Endodermal cell (in vitro differentiated cells): ENCODE measurements at regions not wholly inside any gene's neighbourhood (a gene's known extent, or its start where the extent isn't known, plus 50 kb on each side); places are given as distances from the start of the nearest gene placed in this dataset.
"Not testable (repeated sequence)": the region's sequence is repeated elsewhere in the genome, so short reads cannot be mapped to it uniquely, and the experiment has no call there.

Experiments
- DNase-seq: peaks from one replicate; pipeline ENCODE4 v3.0.0-alpha.2; 2017
- H3K27ac ChIP-seq: 2 replicates; pipeline ENCODE4 v1.5.1; 2013; ENCODE audit warnings: mild to moderate bottlenecking, low read depth, low read length, moderate library complexity
- H3K27me3 ChIP-seq: 2 replicates; pipeline ENCODE4 v1.6.1; 2013; ENCODE audit warnings: mild to moderate bottlenecking, low read length, moderate library complexity; ENCODE audit not compliant: insufficient read depth, control insufficient read depth, poor library complexity, severe bottlenecking
- H3K36me3 ChIP-seq: 2 replicates; pipeline ENCODE4 v1.7.0; 2013; ENCODE audit warnings: mild to moderate bottlenecking, low read length, moderate library complexity; ENCODE audit not compliant: control insufficient read depth, insufficient read depth
- H3K4me1 ChIP-seq: one replicate; pipeline ENCODE4 v1.7.0; 2013; ENCODE audit warnings: low read length; ENCODE audit not compliant: control insufficient read depth, insufficient read depth
- H3K4me3 ChIP-seq: 2 replicates; pipeline ENCODE4 v1.5.1; 2013; ENCODE audit warnings: mild to moderate bottlenecking, low read length, moderate library complexity
- H3K9ac ChIP-seq: 2 replicates; pipeline ENCODE4 v1.6.1; 2013; ENCODE audit warnings: mild to moderate bottlenecking, low read length, moderate library complexity; ENCODE audit not compliant: poor library complexity, severe bottlenecking; ENCODE audit errors: extremely low read depth
- H3K9me3 ChIP-seq: 2 replicates; pipeline ENCODE4 v1.6.1; 2013; ENCODE audit warnings: mild to moderate bottlenecking, low read length, moderate library complexity; ENCODE audit not compliant: control insufficient read depth
- H3K27ac Mint-ChIP-seq: 2 replicates; pipeline ENCODE4 v1.8.0; 2020; ENCODE audit warnings: mixed read lengths
- H3K27me3 Mint-ChIP-seq: 2 replicates; pipeline ENCODE4 v1.8.0; 2021; ENCODE audit warnings: mild to moderate bottlenecking, mixed read lengths; ENCODE audit not compliant: insufficient read depth
- H3K36me3 Mint-ChIP-seq: 2 replicates; pipeline ENCODE4 v1.8.0; 2020; ENCODE audit warnings: low read depth, mixed read lengths
- H3K4me1 Mint-ChIP-seq: 2 replicates; pipeline ENCODE4 v1.8.0; 2020; ENCODE audit warnings: mixed read lengths
- H3K4me3 Mint-ChIP-seq: 2 replicates; pipeline ENCODE4 v1.8.0; 2020; ENCODE audit warnings: mild to moderate bottlenecking, moderate library complexity, mixed read lengths
- H3K9me3 Mint-ChIP-seq: 2 replicates; pipeline ENCODE4 v1.8.0; 2020; ENCODE audit warnings: mild to moderate bottlenecking, mixed read lengths
- CTCF ChIP-seq: fragments of 200-600 bp; sonication (generic); conservative IDR thresholded peaks from 2 replicates; pipeline ENCODE4 v1.5.0; 2021; ENCODE audit warnings: antibody characterized with exemption, mild to moderate bottlenecking
- WGBS, 2 experiments: methylation state at CpG; one replicate each; pipeline versions ENCODE4 v1.1.5 to v1.1.7; 2013; ENCODE audit warnings: missing lambda C conversion rate in 2 of 2, mixed read lengths in 1 of 2; ENCODE audit not compliant: insufficient coverage in 1 of 2, insufficient read length in 1 of 2; 5-methylcytosine and 5-hydroxymethylcytosine counted together

DNA sequence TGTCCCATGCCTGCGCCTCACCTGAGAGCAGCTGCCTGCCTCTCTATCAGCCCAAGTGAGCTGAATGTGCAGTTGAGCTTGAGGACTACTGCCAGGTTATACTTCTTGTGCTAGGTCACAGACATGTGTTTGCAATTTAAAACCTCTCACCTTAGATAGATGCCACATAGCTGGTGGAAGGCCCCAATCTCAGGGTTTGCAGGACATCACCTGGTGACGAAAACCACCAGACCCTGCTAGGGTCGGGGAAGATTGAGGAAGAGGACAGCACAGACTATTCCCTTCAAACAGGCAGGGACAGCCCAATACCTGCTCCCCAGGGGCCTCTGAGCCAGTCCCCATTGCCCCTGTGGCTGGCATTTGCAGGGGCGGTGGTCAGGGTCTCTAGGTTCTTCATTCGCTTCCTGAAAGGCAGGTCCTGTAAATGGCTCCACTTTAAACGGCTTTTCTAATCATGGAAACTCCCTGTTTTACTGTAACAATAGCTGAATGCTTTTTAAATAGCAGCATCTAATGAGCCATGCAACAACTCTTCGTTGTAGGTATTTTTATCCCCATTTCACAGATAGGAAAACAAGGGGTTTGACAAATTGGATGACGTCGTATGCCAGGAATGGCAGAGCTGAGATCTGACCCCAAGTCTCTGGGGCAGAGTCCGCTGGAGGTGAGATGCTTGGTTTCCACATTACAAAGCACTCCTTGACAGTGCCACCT lies 80.1 kb downstream of the EMX2 start:
- H3K9me3 ChIP-seq = no peaks in the 10 kb centered on the region
- H3K4me1 Mint-ChIP-seq = no peaks in the 10 kb centered on the region
- peaks cover 6% of the 10 kb centered on the region for H3K9me3 Mint-ChIP-seq

DNA sequence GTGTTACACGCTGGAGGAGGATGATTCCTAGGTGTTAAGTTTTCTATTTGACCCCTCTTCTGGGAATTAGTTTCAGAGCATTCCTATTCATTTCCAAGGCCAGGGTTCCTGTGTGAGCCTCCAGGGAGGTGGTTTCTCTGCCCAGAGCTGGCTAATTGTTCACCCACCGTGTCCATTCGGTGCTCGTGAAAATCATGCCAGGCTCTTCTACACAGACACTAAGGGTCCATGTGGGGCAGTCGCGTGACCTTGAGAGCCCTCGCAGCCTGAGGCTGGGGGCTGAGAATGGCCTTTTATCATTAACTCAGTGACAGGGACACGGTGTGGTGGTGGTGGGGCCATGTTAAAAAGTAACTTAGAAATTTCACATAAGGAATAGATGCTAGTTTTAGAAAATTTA lies 83.7 kb downstream of the EMX2 start:
- H3K4me1 ChIP-seq = no peaks in the 10 kb centered on the region
- H3K4me3 ChIP-seq = no peak overlapping the region
- peaks cover 17% of the 10 kb centered on the region for H3K27me3 Mint-ChIP-seq
- H3K4me1 Mint-ChIP-seq = no peaks in the 10 kb centered on the region
- H3K27ac ChIP-seq = no peak overlapping the region
- H3K9me3 Mint-ChIP-seq = peaks cover 6% of the 10 kb centered on the region
- no peak overlapping the region for H3K9ac ChIP-seq
- H3K36me3 Mint-ChIP-seq = no peaks in the 10 kb centered on the region
- no peak overlapping the region for H3K4me3 Mint-ChIP-seq
- TF ChIP-seq CTCF = no peak
- H3K36me3 ChIP-seq = no peaks in the 10 kb centered on the region
- WGBS, 2 experiments = 84 to 100% methylated on average over 6 to 7 of the region's 8 CpGs
- H3K27ac Mint-ChIP-seq = no peak overlapping the region
- no peaks in the 10 kb centered on the region for H3K27me3 ChIP-seq
- no peaks in the 10 kb centered on the region for H3K9me3 ChIP-seq
- no peak for DNase-seq

More for the DNA sequence above, 80.1 kb downstream of the EMX2 start:
- peaks cover 4% of the 10 kb centered on the region for H3K27me3 ChIP-seq
- H3K27ac ChIP-seq = no peak overlapping the region
- H3K27me3 Mint-ChIP-seq = peaks cover 26% of the 10 kb centered on the region
- no peak for TF ChIP-seq CTCF
- H3K9ac ChIP-seq = no peak overlapping the region
- WGBS, 2 experiments = 87 to 91% methylated on average over 7 to 10 of the region's 10 CpGs
- no peak overlapping the region for H3K4me3 ChIP-seq
- H3K36me3 Mint-ChIP-seq = no peaks in the 10 kb centered on the region
- H3K4me3 Mint-ChIP-seq = no peak overlapping the region
- no peaks in the 10 kb centered on the region for H3K36me3 ChIP-seq
- no peaks in the 10 kb centered on the region for H3K4me1 ChIP-seq
- DNase-seq = no peak
- no peak overlapping the region for H3K27ac Mint-ChIP-seq

DNA sequence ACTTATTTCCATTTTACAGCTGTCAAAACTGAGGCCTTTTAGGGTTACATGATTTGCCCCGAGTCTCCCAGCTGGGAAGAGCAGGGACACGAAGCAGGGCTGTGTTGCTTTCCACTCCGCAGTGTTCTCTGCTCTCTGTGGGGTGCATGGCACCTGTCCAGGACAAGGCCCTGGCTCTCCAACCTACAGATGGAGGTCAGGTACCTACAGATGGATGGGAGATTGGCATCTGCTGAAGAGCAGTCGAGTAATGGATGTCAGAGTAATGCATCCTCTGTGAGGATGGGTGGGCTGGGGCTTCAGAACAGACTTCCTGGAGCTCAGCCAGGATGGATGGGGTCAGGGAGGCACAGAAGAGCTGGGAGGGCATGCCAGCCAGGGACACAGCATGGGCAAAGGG lies 85.0 kb downstream of the EMX2 start:
- Histone ChIP-seq H3K4me1 (no peaks in the 10 kb centered on the region), H3K27ac (no peak overlapping the region), H3K9me3 (no peaks in the 10 kb centered on the region), H3K4me3 (no peak overlapping the region), H3K9ac (no peak overlapping the region), H3K27me3 (no peaks in the 10 kb centered on the region), H3K36me3 (no peaks in the 10 kb centered on the region)
- TF ChIP-seq CTCF = no peak
- no peak overlapping the region for H3K27ac Mint-ChIP-seq
- WGBS, 2 experiments = 90% methylated on average over 4 of the region's 4 CpGs; no CpG with 5 or more reads in 1 of the 2 experiments
- H3K36me3 Mint-ChIP-seq = no peaks in the 10 kb centered on the region
- no peak for DNase-seq
- H3K4me1 Mint-ChIP-seq = no peaks in the 10 kb centered on the region
- no peak overlapping the region for H3K4me3 Mint-ChIP-seq
- H3K27me3 Mint-ChIP-seq = peaks cover 4% of the 10 kb centered on the region
- peaks cover 6% of the 10 kb centered on the region for H3K9me3 Mint-ChIP-seq

DNA sequence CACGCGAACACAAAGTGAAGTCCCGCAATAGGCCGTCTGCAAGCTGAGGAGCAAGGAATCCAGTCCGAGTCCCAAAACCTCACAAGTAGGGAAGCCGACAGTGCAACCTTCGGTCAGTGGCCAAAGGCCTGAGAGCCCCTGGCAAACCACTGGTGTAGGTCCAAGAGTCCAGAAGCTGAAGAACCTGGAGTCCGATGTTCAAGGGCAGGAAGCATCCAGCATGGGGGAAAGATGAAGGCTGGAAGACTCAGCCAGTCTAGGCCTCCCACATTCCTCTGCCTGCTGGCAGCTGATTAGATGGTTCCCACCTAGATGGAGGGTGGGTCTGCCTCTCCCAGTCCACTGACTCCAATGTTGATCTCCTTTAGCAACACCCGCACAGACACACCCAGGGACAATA lies 87.2 kb downstream of the EMX2 start:
- H3K9me3 ChIP-seq, H3K9me3 Mint-ChIP-seq, H3K27ac ChIP-seq, H3K9ac ChIP-seq, H3K27me3 Mint-ChIP-seq, H3K4me1 ChIP-seq, H3K36me3 ChIP-seq, DNase-seq, H3K4me1 Mint-ChIP-seq, H3K27ac Mint-ChIP-seq, H3K4me3 Mint-ChIP-seq, H3K27me3 ChIP-seq, H3K4me3 ChIP-seq, H3K36me3 Mint-ChIP-seq: not testable (repeated sequence)
- 92 to 96% methylated on average over 5 to 9 of the region's 9 CpGs for WGBS, 2 experiments
